Activated CD8-positive, alpha-beta memory T cell treated with anti-CD3 and anti-CD28 coated beads for 1 hour (primary cell): ENCODE measurements at regions not wholly inside any gene's neighbourhood (a gene's known extent, or its start where the extent isn't known, plus 50 kb on each side); places are given as distances from the start of the nearest gene placed in this dataset.
"Not testable (repeated sequence)": the region's sequence is repeated elsewhere in the genome, so short reads cannot be mapped to it uniquely, and the experiment has no call there.

Source experiments
- DNase-seq, 2 donors: peaks; one replicate each; pipeline ENCODE4 v3.0.0-alpha.2; 2020; ENCODE audit warnings: low read depth in 1 of 2; ENCODE audit errors: extremely low read depth in 1 of 2

DNA sequence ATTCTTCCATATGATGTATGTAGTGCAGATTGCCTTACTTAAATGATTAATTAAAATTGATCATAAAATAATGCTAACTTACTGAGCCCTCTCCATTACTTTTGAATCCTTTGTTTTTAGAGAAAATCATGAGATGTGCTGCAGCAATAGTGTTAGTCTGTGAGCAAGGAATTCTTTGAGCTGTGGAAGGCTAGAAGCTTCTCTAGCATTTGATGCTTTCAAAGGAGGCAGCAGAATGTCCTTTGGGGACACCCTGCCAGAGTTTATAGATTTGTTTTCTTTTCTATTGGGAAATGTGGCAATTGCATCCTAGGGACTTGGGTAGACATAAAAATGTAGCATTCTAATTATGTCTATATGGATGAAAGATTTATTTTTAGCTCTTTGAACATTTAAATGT, 284.1 kb upstream of the SMIM30 start:
- DNase-seq, result no peak

DNA sequence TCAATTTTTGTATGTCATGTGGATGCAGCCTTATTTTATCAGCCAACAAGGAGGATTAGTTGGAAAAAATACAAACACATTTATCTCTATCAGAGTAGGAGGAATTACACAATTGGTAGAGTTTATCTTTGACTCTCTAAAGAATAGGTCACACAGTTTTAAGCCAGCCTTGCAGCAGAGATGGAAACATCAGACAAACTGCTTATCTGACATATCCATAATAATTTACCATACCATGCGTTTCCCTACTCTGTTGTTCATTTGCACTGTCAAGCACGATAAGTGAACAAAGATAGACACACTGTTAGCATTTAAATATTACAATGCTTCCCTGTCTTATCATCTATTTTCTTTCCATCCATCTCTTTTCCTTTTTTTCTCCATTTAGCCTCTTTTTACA, 283.7 kb upstream of the SMIM30 start:
- DNase-seq, result no peak

DNA sequence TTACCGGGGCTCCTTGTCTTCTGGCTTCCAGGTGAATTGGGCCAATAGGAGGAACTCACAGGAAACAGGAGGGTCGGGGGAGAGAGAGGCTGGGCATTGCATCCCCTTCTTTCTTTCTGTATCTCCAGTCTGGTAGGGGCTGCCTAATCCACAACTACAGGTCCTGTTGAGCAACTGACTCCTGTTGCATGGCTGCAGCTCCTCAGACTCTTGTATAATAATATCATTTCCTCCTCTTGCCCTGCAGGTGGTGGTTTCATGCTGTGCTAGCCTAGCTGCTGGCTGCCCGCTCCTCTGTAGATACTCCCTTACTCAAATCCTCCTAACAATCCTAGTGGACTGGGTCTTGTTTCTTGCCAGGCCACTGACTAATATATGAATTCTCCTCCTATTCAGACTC, 276.5 kb upstream of the SMIM30 start:
- DNase-seq, result no peak

DNA sequence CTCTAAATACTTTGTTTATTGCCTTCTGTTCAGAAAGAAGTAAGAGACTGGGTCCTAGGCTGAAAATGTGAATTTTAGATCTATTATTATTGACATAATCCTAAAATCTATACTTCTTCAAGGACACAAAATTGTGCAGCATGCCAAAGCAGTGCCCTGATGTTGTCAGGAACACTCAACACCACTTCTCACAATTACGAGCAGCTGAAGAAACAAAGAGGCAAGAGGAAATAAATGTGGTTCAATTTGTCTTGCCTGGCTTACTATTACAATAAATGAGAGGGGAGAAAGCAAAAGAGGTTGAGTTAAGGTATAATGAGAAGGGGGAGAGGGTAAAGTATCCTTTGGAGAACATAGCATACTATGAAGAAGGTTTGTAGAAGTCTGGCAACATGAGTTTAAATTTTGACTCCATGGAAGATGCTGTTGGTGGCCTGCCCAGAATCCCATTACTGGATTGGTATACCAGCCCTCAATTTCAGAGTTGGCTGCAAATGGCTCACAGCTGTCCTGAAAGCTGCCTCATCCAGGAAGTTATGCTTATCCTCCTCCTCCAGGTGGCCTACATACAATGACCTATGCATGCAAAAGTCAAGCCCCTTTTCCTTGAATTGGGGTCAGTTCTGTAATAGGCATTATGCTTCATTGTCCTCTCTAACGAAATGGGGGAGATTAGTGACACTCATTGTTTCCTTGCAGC, 274.6 kb upstream of the SMIM30 start:
- no peak for DNase-seq

DNA sequence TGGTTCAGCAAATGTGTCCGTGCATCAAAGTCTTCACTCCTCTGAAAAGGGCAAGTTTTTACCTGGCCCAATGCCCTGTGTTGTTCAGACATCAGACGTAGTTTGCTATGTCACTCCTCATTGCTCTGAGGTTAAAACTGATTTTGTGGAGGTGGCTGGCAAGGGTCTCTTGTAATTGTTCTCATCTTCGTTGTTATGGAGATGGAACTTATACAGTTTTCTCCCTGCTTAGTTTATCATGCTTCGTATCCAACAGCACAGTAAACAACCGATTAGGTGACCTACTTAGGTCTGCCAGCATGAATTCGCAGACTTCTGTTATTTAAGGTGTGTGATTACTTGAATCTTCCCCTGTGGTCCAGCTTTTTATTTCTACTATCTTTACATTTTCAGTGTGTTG, 274.1 kb upstream of the SMIM30 start:
- DNase-seq, result no peak

DNA sequence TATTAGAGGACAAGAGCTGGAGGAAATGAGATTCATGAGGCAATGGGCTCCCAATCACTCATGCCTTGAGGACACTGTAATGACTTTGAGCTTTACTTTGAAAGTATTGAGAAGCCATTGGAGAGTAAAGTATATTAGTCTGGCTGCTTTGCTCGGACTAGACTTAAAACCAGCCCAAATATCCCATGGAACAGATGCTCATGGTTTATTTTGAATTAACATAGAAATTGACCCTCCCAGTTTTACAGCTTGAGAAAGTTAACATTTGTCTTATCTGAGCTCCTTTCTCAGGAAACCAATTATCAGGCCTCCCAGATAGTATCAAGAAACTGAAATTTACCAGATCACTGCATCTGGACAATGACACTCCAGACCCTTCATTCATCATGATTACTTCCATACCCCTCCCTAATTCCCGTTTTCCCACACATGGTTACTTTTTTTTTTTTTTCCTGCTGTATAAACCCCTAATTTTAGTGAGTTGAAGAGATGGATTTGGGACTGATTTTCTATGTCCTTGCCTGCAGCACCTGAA, 270.8 kb upstream of the SMIM30 start:
- no peak for DNase-seq

DNA sequence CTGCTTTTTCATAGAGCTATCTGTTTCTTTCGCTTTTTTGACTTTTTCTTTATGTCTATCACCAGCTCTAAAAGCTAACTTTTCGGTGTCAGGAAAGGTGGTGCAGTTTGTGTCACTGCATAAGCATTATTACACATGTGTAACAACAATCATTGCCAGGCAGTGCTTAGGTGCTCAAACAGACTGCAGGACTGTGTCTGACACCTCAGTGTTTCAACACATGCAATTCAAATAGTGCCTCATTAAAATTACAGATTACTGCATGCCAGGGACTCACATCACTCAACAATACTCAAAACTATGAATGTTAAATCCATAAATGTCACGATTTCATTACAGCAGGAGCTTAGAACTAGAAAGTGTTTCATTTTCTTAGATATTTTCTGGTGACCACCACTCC, 265.3 kb upstream of the SMIM30 start:
- DNase-seq, result no peak

DNA sequence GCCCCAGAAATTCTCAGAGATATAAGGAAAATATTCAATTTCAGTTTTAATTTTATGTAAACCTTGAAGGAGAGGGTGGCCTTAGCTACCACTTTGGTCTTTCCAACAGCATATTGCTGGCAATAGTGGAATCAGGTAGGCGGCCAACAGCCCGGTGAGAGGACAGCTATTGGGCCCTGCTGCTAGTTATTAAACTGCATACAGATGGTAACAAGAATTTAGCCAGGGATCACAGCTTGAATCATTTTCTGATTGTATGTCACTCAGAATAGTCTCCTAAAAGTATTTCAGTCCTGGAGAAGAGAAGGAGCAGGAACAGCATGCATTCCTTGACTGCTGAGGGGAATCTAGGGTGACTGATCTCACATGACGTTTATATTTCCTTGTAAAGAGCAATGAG, 261.4 kb upstream of the SMIM30 start:
- no peak for DNase-seq

DNA sequence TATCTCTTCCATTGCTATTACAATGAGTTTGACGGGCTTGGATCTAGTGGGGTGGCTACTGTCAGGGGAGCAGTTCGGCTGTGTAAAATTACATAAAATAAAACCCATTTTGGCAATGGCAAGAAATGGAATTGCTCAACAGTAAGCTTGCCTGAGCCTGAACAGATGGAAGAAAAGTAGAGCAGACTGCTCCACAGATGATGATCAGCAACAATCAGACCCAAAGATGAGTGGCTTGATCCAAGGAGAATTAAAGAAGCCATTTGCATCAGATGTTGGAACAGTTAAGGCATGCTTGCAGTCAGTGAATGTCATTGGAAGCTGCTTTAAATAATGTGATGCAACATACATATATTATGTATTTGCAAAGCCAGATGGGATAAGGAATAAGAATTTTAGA, 256.6 kb upstream of the SMIM30 start:
- DNase-seq, result no peak

DNA sequence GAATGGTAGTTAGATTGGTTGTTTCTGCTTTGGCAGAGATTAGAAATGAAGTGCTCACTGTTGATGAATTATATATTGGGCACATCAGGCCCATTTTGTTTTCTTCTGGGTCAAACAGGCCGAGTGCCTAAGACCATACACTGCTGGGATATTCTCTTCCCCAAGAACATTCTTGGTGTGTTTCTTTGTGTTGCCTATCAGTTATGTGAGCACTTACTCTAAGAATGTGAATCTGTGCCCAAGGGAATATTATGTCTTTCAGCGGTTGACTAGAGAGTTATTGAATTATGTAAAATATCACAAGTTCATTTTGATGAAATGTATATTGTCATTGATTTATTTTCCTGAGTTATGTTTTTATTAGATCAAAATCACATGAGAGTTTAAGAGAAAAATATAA, 255.5 kb upstream of the SMIM30 start:
- no peak for DNase-seq

DNA sequence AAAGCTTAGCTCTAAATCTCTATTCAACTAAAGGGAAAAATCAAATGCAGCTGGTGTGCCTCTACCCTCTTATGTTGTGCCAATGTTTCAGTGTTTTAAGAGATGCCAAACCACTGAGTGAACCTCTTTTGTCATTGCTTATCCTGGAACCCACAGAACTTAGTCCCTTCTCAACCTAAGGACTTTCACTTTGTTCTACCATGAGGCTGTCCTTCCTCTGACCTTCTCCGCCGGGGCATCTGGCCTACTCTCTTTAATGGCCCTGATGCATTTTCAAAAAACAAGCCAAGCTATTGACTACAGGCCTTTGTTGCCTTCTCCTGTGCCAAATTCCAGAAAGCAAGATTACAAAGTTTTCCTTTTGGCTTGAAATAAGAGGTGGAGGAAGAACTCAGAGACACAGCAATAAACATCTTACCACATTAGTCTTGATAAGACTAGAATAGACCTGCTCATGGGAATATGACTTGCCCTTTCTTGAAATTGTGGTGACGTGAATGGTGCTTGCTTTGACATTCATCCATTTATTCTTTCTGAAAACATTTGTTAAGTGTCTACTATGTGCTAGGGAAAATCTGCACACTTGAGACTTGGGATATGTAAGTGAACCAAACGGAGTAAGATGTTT, 253.2 kb upstream of the SMIM30 start:
- DNase-seq, result no peak

DNA sequence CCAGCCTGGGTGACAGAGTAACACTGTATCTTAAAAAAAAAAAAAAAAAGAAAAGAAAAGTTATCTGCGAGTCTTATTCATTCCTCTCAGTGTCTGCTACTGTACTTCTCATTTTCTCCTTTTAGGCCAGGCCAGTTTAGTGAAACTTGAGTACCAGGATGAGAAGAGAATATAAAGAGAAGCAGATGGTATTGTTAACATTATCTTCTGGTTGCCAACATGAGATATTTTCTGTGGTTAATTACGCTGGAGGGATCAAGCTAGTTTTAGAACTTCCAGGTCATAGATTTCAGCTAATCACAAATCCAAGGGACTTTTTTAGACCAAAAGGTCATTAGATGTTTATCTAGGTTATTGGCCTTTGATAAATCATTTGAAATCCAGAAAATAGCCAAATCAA, 252.6 kb upstream of the SMIM30 start:
- DNase-seq, result no peak

DNA sequence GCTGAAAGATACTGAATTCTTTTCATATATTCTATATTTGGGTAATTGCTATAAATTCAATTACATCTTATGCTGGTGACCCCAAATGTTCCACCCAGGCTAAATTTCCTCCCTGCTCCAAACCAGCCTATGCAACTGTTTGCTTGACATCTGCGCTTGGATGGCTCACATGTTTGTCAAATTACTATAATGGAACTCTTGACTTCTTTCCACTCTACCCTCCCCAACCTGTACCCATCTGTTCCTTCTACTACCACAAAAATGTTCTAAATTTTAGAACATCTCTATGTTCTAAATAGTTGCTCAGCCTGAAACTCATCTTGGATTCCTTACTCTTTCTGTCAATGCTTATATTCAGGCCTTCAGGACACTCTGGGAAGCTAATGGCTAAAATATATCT, 249.9 kb upstream of the SMIM30 start:
- no peak for DNase-seq

DNA sequence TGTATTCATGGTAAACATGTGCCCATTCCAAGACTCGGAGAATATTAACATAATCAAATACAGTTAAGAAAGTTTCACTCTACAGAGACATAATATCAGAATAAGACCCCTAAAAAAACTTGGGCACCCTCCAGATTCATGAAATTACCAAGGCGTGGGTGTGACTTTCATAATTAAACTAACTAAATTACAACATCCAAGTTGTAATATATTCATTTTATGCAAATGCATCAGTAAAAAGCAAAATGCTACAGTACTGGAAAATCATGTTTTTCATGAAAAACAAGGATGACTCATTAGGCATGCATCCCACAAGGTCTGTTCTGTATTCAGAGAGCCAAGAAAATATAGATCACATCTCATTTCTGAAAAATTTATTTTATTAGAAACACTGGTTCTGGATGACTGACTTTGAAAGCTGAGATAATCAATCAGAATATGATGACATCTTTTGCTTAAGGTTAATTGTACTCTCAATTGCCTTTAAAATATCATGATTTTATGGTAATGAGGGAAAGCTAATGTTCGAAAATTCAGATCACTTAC, 248.8 kb upstream of the SMIM30 start:
- DNase-seq, result no peak

DNA sequence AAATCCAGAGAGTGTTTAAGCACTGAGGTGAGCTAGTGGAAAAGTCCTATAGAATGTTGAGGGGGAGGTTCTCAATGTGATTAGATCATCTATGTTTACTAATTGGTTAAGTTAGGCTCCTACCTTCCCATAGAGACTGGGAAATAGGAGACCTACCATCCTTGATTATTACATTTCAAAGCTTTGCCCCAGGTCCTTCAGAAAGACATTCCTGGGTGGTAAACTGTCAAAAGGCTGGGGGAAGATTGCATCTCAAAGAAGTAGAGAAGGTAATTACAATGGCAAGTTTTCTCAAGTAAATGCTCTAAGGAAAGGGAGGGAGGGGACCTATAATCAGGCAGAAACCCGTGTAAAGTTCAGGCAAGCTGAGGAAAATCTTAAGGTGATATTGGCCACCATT, 247.8 kb upstream of the SMIM30 start:
- no peak for DNase-seq

DNA sequence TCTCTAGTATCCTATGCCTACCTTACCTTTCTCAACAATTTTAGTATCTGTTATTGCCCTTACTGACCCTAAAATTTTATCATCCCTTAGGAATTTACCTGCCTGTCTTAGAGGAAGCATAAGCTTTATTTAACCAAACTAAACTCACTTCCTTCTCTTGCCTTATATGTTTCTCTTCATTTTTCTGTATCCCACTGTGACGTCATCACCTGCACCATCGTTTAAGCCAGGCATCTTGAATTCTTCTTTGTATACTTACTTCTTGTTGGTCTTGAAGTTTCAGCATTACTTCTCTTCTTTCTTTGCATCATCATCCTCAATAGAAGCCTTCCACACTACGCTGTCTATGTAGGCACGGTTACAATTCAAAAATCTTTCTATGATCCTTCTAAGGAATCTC, 231.0 kb upstream of the SMIM30 start:
- no peak for DNase-seq

DNA sequence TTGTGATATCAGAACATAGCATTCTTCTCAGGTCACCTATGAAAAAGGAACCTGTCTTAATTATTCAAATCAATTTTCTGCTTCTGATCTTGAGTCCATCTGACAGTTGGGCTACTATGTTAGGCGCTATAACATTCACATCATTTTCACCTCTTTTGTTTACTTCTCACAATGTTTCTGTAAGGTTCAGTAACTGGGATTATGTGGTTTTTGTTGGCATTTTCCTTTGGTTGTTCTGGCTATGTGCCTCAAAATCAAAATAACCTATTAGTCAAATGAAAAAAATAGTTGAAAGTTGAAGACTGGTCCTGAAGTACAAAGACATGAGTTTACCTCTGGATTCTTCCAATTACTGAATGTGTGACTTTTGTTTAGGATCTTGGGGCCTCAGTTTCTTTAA, 221.3 kb upstream of the SMIM30 start:
- DNase-seq, result no peak

DNA sequence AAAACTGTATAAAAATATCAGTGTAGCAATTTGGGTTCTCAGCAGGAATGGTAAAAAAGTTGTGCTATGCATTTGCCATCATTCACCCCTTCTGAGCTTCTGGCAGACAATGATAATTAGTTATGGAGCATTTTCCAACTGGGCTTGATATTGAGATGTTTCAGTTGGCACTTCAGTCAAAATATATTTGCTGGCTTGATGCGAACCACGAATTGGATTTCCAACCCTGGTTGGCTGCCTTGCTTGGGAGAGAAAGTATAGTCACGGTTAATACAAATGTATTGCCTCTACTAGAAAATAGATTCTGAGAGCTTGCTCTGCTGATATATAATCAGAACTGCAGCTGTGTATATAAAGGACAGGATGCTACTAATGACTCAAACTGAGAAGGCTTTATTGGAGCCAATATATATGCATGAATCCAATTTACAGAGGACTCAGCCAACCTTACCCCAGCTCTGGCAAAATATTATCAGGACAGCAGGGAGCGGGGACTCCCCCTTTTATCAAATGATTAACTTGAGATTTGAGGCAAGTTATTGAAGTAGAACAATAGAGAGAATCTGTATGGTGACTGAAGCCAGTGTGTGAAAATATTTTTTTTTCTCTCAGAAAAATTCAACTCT, 219.8 kb upstream of the SMIM30 start:
- no peak for DNase-seq

DNA sequence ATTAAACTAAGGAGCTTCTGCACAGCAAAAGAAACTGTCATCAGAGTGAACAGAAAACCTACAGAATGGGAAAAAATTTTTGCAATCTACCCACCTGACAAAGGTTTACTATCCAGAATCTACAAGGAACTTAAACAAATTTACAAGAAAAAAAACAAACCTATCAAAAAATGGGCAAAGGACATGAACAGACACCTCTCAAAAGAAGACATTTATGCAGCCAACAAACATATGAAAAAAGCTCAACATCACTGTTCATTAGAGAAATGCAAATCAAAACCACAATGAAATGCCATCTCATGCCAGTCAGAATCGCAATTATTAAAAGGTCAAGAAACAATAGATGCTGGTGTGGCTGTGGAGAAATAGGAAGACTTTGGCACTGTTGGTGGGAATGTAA, 218.5 kb upstream of the SMIM30 start:
- DNase-seq, result not testable (repeated sequence)

DNA sequence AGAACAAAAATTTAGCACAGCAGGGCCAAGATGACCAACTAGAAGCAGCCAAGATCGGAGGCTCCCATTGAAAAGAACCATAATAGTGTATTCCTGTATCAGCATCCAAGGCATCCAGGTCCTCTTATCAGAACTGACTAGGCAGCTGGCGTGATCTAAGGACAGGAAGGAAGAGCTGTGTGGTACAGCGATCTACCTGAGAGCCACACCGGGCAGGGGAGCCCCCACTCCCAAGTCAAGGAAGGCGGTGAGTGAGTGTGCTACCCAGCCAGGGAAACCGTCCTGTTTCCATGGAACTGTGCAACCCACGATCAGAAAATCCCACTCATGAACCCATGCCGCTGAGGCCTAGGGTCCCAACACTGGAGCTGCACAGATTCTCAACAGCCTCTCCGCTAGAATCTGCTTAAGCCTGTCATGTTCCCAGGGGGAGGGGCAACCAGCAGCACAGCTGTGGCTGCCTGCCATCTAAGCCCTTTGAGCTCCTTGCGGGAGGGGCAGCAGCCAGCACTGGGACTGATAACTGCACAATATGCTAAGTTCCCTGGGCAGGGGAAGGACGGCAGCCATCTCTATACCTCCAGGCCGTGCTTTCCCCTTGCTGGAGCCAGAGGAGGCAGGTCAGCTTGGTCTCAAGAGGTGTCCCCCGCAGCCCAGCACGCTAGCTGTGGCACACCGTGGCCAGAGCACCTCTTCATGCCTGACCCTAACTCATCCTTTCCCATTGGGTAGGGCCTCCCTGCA, 213.0 kb upstream of the SMIM30 start:
- DNase-seq, result no peak

DNA sequence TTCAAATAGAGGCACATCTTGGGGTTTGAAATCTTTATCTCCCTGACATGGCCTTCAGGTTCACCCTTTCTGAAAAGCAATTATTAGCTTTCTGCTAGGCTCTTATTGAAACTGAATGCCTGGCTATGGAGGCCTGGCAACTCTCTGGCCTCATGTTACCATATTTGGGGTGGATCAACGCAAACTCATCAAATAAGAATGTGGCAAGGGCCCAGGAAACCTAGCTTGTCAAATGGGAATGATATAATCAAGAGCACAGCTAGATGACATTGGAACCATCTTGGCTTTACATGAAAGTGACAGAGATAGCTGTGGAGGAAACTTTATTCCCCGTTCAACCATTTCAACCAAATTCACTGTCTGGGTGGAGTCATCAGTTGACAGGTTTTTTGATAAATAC, 202.8 kb upstream of the SMIM30 start:
- DNase-seq, result no peak
